RCC 7860 (cell line): ENCODE measurements at regions not wholly inside any gene's neighbourhood (a gene's known extent, or its start where the extent isn't known, plus 50 kb on each side); places are given as distances from the start of the nearest gene placed in this dataset.

ENCODE experiments used
- DNase-seq: peaks from one replicate; pipeline ENCODE4 v3.0.0-alpha.2; 2015; ENCODE audit warnings: low spot score
- FAIRE-seq: peaks from 2 replicates; lab custom pipeline; 2012; peaks lifted over from hg19 to GRCh38; lab: Jason Lieb, UNC

DNA sequence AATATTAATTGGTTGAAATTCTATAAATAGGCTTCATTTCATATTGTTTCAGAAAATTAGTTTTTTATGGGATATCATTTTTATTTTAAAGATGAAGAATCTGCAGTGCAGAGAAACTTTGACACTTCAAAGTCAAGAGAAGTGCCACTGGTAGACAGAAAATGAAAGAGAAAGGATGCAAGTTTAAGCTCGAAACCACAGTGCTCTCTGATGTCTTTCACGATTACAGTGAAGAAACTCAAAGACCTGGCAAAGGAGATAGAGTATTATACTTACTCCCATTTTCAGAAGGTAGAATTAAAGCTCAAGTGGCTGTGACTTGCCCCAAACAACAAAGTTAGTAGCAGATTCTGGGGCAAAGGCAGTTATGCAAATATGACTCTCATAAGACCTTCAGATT is 745.4 kb downstream of the TECRL start:
- FAIRE-seq: no peak
- DNase-seq: no peak

GRCh38 chr4:63644396-63644795 is 764.9 kb downstream of the TECRL start:
- FAIRE-seq (no peak), DNase-seq (no peak)

DNA sequence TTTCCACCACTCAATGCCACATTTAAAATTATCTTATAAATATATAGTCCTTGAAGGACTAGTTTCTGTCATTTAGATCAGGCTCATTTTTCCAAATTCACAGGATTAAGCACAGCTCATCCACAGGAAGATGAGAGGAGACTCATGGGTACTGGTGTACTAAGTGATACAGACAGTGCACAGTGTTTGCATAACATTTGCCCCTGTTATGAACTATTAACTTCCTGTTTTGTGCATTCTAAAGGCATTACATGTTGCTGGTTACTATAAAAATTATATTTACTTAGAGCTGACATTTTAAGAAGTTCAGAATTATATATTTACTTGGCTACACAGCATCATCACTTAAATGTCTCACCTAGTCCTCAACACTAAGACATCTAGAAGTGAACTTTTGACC is 772.0 kb downstream of the TECRL start:
- FAIRE-seq (no peak), DNase-seq (no peak)

GRCh38 chr4:63632858-63633257 is 776.4 kb downstream of the TECRL start:
- FAIRE-seq (no peak), DNase-seq (no peak)

GRCh38 chr4:63620271-63620670 is 789.0 kb downstream of the TECRL start:
- no peak for FAIRE-seq
- no peak for DNase-seq

DNA sequence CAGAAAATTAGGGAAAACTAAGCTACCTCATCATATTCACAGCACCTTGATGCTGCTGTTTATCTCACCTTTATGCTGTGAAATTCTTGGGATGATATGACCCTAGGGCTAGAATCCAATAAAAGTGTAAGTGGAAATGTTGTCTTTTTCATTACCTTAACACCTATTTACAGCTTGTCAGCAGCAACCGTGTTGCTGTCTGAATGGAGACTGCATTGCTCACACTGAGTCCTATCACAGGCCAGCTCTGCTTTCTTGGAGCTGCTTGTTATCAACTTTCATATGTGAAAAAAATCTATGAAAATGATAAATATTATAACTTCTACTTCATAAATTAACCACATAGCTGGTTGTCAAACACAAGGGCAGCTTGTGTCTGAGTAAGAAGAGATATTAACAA is 789.5 kb downstream of the TECRL start:
- FAIRE-seq: no peak
- DNase-seq: no peak

DNA sequence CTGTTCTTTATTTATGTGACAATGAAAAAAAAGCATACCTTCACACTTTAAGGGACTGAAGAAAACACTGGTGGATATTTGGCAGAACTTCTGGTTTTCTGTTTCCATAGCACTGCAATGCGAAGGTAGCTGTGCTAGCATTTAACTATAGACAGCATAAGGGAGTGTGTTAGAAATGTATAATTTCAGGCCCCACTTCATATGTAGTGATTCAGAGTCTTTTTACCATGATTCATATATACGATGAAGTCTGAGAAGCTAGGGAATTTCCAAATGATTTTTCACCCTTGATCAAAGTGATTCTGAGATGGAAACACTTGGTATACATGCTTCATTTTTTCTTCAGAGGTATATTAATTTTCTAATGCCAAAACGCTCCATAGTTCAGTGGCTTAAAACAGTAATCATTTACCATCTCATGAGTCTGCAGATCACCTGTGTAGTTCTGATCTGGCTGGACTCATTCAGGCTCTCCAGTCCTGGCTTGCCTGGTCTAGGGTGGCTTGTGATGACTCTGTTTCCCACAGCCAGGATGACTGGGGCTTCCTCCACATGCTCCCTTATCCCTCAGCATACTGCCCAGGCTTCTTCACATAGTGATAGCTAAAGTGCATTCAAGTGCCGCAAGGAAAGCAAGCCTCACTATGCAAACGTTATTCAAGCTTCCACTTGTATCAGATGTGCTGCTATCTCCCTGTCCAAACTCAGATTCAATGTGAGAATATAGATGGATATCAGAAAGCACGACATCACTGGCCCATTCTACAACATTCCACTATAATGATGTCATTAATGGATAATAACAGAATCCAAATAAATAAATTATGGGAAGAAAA is 790.1 kb downstream of the TECRL start:
- FAIRE-seq (no peak), DNase-seq (no peak)

- no peak for DNase-seq
- FAIRE-seq: no peak
Observed at GRCh38 chr4:63607169-63607872, 801.9 kb downstream of the TECRL start.

DNA sequence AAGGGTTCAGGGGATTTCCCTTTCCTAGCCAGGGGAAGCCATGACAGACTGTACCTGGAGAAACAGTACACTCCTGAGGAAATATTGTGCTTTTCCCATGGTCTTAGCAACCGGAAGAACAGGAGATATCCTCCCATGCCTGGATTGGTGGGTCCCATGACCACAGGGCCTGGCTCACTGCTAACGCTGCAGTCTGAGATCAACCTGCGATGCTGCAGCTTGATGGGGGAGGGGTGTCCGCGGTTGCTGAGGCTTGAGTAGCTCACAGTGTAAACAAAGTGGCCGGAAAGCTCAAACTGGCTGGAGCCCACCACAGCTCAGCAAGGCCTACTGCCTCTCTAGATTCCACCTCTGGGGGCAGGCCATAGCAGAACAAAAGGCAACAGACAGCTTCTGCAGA is 819.5 kb downstream of the TECRL start:
- no peak for DNase-seq
- no peak for FAIRE-seq

DNA sequence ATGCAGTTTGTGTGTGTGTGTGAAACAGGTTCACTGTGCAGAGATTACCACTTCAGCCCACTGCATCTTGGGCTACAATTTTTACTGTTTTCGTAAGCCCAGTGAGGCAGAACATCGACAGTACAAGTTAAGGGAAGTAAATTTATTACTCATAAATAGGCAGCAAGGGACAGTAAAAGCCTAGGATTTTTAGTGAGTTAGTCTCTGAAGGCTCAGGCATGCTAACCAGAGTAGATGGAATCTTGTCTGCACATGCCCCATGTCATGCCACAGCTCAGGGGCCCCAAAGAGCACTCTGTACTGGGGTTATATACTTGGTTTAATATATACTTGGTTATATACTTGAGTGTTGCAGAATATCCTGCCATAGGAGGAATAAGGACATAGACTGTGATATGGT is 825.7 kb downstream of the TECRL start:
- FAIRE-seq: no peak

GRCh38 chr4:63583007-63583406 is 826.2 kb downstream of the TECRL start:
- FAIRE-seq (no peak), DNase-seq (no peak)

More for the DNA sequence above, 825.7 kb downstream of the TECRL start:
- no peak for DNase-seq

GRCh38 chr4:63580796-63581475 is 828.3 kb downstream of the TECRL start:
- FAIRE-seq (no peak), DNase-seq (no peak)

DNA sequence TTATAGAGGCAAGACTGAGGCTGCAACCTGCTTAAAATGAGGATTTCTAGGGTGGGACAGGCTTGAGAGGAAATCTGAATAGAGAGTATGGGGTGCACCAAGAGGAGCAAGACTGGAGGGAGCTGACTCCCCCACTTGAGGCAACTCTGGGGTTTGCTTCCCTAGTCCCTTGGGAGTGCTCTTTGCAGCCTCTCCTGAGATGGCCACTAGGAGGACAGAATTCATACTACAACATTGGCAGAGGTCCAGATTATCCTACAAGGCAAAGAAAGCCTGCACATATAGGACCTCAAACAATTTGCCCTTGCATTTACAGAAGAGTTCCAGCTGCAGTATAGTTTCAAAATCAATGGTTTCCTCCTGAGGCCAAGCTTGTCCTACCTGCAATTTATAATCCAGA is 830.9 kb downstream of the TECRL start:
- FAIRE-seq (no peak), DNase-seq (no peak)

GRCh38 chr4:63566658-63567057 is 842.6 kb downstream of the TECRL start:
- DNase-seq: no peak
- FAIRE-seq: no peak

- DNase-seq (no peak), FAIRE-seq (no peak)
Observed at GRCh38 chr4:63563288-63564014, 845.8 kb downstream of the TECRL start.

DNA sequence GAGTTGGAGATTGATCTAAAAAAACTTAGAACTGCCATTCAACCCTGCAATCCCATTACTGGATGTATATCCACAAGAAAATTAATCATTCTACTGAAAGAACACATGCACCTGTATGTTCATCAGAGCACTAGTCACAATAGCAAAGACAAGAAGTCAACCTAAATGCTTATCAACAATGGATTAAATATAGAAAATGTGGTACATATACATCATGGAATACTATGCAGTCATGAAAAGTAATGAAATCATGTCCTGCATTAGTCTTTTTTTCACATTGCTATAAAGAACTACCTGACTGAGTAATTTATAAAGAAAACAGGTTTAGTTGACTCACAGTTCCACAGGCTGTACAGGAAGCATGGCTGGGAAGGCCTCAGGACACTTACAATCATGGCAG is 850.5 kb downstream of the TECRL start:
- no peak for DNase-seq
- FAIRE-seq: no peak

GRCh38 chr4:63556332-63556731 is 852.9 kb downstream of the TECRL start:
- DNase-seq (no peak), FAIRE-seq (no peak)

DNA sequence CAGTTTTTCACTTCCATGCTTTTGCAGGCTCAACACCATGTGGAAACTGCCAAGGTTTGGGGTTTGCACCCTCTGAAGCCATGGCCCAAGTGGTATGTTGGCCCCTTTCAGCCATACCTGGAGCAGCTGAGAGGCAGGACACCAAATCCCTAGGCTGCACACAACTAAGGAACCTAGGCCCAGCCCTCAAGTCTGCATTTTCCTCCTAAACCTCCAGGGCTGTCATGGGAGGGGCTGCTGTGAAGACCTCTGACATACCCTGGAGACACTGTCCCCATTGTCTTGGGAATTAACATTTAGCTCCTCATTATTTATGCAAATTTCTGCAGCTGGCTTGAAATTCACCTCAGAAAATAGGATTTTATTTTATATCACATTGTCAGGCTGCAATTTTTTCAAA is 856.1 kb downstream of the TECRL start:
- FAIRE-seq (no peak), DNase-seq (no peak)

- no peak for FAIRE-seq
Observed at GRCh38 chr4:63541828-63542227, 867.4 kb downstream of the TECRL start.

DNA sequence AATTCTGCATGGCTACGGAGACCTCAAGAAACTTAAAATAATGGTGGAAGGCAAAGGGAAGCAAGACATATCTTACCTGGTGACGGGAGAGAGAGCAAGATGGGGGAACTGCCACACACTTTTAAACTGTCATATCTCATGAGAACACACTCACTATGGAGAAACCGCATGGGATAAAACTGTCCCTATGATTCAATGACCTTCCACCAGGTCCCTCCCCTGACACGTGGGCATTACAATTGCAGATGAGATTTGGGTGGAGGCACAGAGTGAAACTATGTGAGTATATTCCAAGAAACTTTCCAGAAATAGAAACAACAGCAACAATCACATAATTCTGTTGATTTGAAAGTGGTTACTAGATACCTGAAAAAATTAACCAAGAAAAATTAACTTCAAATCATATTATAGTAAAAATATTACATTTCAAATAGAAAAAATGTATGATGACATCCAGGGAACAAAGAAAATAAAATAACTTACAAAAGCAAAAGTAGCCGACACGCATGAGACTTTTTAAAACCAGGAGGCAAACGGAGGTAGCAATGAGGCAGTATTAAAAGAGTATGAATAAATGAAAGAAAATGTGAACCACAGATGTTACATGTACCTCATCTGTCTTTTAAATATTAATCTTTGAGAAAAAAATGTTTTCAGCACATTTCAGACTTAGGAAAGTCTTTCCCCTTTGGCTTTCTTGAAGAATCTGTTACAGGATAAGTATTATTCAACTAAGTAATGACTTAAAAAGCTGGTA is 879.5 kb downstream of the TECRL start:
- FAIRE-seq: no peak
- no peak for DNase-seq

More at GRCh38 chr4:63541828-63542227, 867.4 kb downstream of the TECRL start:
- no peak for DNase-seq
